Suprapubic skin (tissue), 3 donors: ENCODE measurements at regions not wholly inside any gene's neighbourhood (a gene's known extent, or its start where the extent isn't known, plus 50 kb on each side); places are given as distances from the start of the nearest gene placed in this dataset.

ENCODE experiments used
- CTCF ChIP-seq, 2 donors: fragments of 200-600 bp in 1 of 2; fragments of 450-650 bp in 1 of 2; sonication (generic) in 1 of 2; IDR thresholded peaks; one replicate each; pipeline ENCODE4 v1.5.1; 2016 to 2019; ENCODE audit warnings: antibody characterized with exemption in 2 of 2, mild to moderate bottlenecking in 1 of 2, moderate library complexity in 1 of 2
- EP300 ChIP-seq: sonication (generic); formaldehyde crosslinking; IDR thresholded peaks from one replicate; pipeline ENCODE4 v1.6.1; 2017; ENCODE audit warnings: antibody characterized with exemption
- POLR2A ChIP-seq, 2 donors: fragments of 450-650 bp; IDR thresholded peaks; one replicate each; pipeline ENCODE4 v1.6.1; 2017; ENCODE audit warnings: antibody characterized with exemption in 2 of 2, mild to moderate bottlenecking in 2 of 2, moderate library complexity in 2 of 2

GRCh38 chr22:49433717-49434611, 393.7 kb downstream of the BRD1 start:
- TF ChIP-seq EP300 (no peak), POLR2A (IDR thresholded peaks at IDR 0.05) (no peak), CTCF (IDR thresholded peaks at IDR 0.05) (no peak)
